ENCODE measurements at regions not wholly inside any gene's neighbourhood (a gene's known extent, or its start where the extent isn't known, plus 50 kb on each side); places are given as distances from the start of the nearest gene placed in this dataset.

DNA sequence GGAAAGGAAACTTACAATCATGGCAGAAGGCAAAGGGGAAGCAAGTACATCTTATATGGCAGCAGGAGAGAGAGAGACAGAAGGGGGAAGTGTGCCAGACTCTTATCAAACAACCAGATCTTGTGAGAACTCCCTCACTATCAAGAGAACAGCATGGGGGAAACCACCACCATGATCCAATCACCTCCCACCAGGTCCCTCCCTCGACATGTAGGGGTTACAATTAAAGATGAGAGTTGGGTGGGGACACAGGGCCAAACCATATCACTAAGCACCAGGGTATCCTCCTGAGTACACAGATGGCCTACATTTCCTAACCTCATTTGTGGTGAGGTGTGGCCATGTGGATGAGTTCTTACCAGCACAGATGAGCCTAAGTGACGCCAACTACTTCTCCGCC is 348.6 kb upstream of the ZFHX3 start:
- H3K4me1 ChIP-seq (ENCODE audit: insufficient read depth, low read length, poor library complexity, severe bottlenecking) = no peaks in the 10 kb centered on the region
- no peak overlapping the region for H3K4me3 ChIP-seq (ENCODE audit: low read depth, low read length, poor library complexity, severe bottlenecking)
- no peaks in the 10 kb centered on the region for H3K9me2 ChIP-seq (ENCODE audit: insufficient read depth, low read length)
- POLR2A ChIA-PET = no interaction called here
- H3K79me2 ChIP-seq (ENCODE audit: insufficient read depth, low read depth, low read length) = no peaks in the 10 kb centered on the region
- H3K27ac ChIP-seq (ENCODE audit: low read depth, low read length, poor library complexity, severe bottlenecking) = no peak overlapping the region
- TF ChIP-seq CTCF (conservative IDR thresholded peaks at IDR 0.05; ENCODE audit: low read length) (no peak), EZH2phosphoT487 (IDR thresholded peaks at IDR 0.05; ENCODE audit: borderline replicate concordance, low read depth, low read length) (no peak)
- H2AFZ ChIP-seq (ENCODE audit: low read length) = no peak overlapping the region
- H4K20me1 ChIP-seq (ENCODE audit: insufficient read depth, low read length) = no peaks in the 10 kb centered on the region
- no peaks in the 10 kb centered on the region for H3K9me3 ChIP-seq (ENCODE audit: low read length)
- no TSS peak for BruUV-seq (replicated peaks)
- CTCF ChIA-PET (ENCODE audit: unreplicated experiment) = no interaction called here
- intact Hi-C loops (cut with micrococcal nuclease; ENCODE audit: unreplicated experiment) = no loop called here
- no peaks in the 10 kb centered on the region for H3K36me3 ChIP-seq (ENCODE audit: insufficient read depth, low read length)
- DNase-seq (ENCODE audit: low spot score) = no peak
- H3K4me2 ChIP-seq (ENCODE audit: low read length) = no peak overlapping the region

DNA sequence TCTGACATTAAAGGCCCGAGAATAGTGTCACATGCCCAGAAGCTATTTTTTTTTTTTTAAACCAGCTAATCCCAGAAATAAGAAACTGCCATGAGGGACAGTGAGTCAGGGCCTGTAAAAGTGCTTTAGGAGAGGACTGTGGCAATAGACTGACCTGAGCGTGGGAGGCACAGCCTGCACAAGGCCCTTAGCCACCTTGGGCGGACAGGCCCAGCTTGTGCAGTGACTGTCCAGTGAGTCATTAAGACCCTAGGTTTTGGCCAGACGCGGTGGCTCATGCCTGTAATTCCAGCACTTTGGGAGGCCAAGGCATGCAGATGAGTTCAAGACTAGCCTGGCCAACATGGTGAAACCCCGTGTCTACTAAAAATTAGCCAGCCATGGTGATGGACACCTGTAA is 343.0 kb upstream of the ZFHX3 start:
- TF ChIP-seq CTCF (conservative IDR thresholded peaks at IDR 0.05; ENCODE audit: low read length) (no peak), EZH2phosphoT487 (IDR thresholded peaks at IDR 0.05; ENCODE audit: borderline replicate concordance, low read depth, low read length) (no peak)
- BruUV-seq (replicated peaks) = no TSS peak
- Histone ChIP-seq H3K36me3 (ENCODE audit: insufficient read depth, low read length) (no peaks in the 10 kb centered on the region), H3K79me2 (ENCODE audit: insufficient read depth, low read depth, low read length) (no peaks in the 10 kb centered on the region), H4K20me1 (ENCODE audit: insufficient read depth, low read length) (no peaks in the 10 kb centered on the region), H3K4me3 (ENCODE audit: low read depth, low read length, poor library complexity, severe bottlenecking) (no peak overlapping the region), H3K27ac (ENCODE audit: low read depth, low read length, poor library complexity, severe bottlenecking) (no peak overlapping the region), H3K4me2 (ENCODE audit: low read length) (no peak overlapping the region), H3K9me3 (ENCODE audit: low read length) (no peaks in the 10 kb centered on the region), H3K4me1 (ENCODE audit: insufficient read depth, low read length, poor library complexity, severe bottlenecking) (no peaks in the 10 kb centered on the region), H2AFZ (ENCODE audit: low read length) (no peak overlapping the region), H3K9me2 (ENCODE audit: insufficient read depth, low read length) (no peaks in the 10 kb centered on the region)
- ChIA-PET CTCF (ENCODE audit: unreplicated experiment) (no interaction called here), POLR2A (no interaction called here)
- intact Hi-C loops (cut with micrococcal nuclease; ENCODE audit: unreplicated experiment) = no loop called here
- DNase-seq (ENCODE audit: low spot score) = no peak

- no peaks in the 10 kb centered on the region for H4K20me1 ChIP-seq (ENCODE audit: insufficient read depth, low read length)
- CTCF ChIA-PET (ENCODE audit: unreplicated experiment) = no interaction called here
- no peak overlapping the region for H3K4me3 ChIP-seq (ENCODE audit: low read depth, low read length, poor library complexity, severe bottlenecking)
- no TSS peak for BruUV-seq (replicated peaks)
- H3K9me3 ChIP-seq (ENCODE audit: low read length) = no peaks in the 10 kb centered on the region
- intact Hi-C loops (cut with micrococcal nuclease; ENCODE audit: unreplicated experiment) = no loop called here
- H3K9me2 ChIP-seq (ENCODE audit: insufficient read depth, low read length) = no peaks in the 10 kb centered on the region
- H3K36me3 ChIP-seq (ENCODE audit: insufficient read depth, low read length) = no peaks in the 10 kb centered on the region
- H3K4me1 ChIP-seq (ENCODE audit: insufficient read depth, low read length, poor library complexity, severe bottlenecking) = no peaks in the 10 kb centered on the region
- H2AFZ ChIP-seq (ENCODE audit: low read length) = no peak overlapping the region
- no peak overlapping the region for H3K27ac ChIP-seq (ENCODE audit: low read depth, low read length, poor library complexity, severe bottlenecking)
- H3K79me2 ChIP-seq (ENCODE audit: insufficient read depth, low read depth, low read length) = no peaks in the 10 kb centered on the region
- no peak for TF ChIP-seq EZH2phosphoT487 (IDR thresholded peaks at IDR 0.05; ENCODE audit: borderline replicate concordance, low read depth, low read length)
- TF ChIP-seq CTCF (conservative IDR thresholded peaks at IDR 0.05; ENCODE audit: low read length) = no peak
- POLR2A ChIA-PET = no interaction called here
- no peak for DNase-seq (ENCODE audit: low spot score)
- no peak overlapping the region for H3K4me2 ChIP-seq (ENCODE audit: low read length)
These were observed 342.6 kb upstream of the ZFHX3 start for GRCh38 chr16:73390491-73390890.

All from OCI-LY7 (cell line).